Stimulated activated CD4-positive, alpha-beta T cell treated with anti-CD3 and anti-CD28 coated beads, Interleukin-12 subunit alpha, Interleukin-12 subunit beta, amount 100 ng/mL, for 4 hours (primary cell): ENCODE measurements at regions not wholly inside any gene's neighbourhood (a gene's known extent, or its start where the extent isn't known, plus 50 kb on each side); places are given as distances from the start of the nearest gene placed in this dataset.

Source experiments
- DNase-seq: peaks from one replicate; pipeline ENCODE4 v3.0.0-alpha.2; 2020

- no peak for DNase-seq
Observed at GRCh38 chr20:39888310-39888709, 800.7 kb downstream of the MAFB start.

GRCh38 chr20:39886650-39887190 lies 802.3 kb downstream of the MAFB start:
- no peak for DNase-seq

GRCh38 chr20:39885975-39886649 lies 802.9 kb downstream of the MAFB start:
- DNase-seq, result no peak

- no peak for DNase-seq
Observed at GRCh38 chr20:39882806-39883205, 806.2 kb downstream of the MAFB start.

- DNase-seq, result no peak
Observed at GRCh38 chr20:39880890-39881289, 808.1 kb downstream of the MAFB start.

- no peak for DNase-seq
Observed at GRCh38 chr20:39879296-39879695, 809.7 kb downstream of the MAFB start.

- no peak for DNase-seq
Observed at GRCh38 chr20:39878809-39879208, 810.2 kb downstream of the MAFB start.

- no peak for DNase-seq
Observed at GRCh38 chr20:39878320-39878719, 810.7 kb downstream of the MAFB start.

GRCh38 chr20:39877788-39878187 lies 811.2 kb downstream of the MAFB start:
- no peak for DNase-seq

- no peak for DNase-seq
Observed at GRCh38 chr20:39876976-39877635, 811.9 kb downstream of the MAFB start.

GRCh38 chr20:39875492-39876110 lies 813.4 kb downstream of the MAFB start:
- DNase-seq, result no peak

GRCh38 chr20:39874049-39874893 lies 814.8 kb downstream of the MAFB start:
- no peak for DNase-seq

GRCh38 chr20:39873286-39873685 lies 815.8 kb downstream of the MAFB start:
- no peak for DNase-seq

GRCh38 chr20:39871013-39871412 lies 818.0 kb downstream of the MAFB start:
- no peak for DNase-seq

GRCh38 chr20:39865446-39865845 lies 823.6 kb downstream of the MAFB start:
- DNase-seq, result no peak

GRCh38 chr20:39862470-39862891 lies 826.6 kb downstream of the MAFB start:
- no peak for DNase-seq

GRCh38 chr20:39861381-39861780 lies 827.7 kb downstream of the MAFB start:
- DNase-seq, result no peak

GRCh38 chr20:39857835-39858234 lies 831.2 kb downstream of the MAFB start:
- no peak for DNase-seq

- DNase-seq, result no peak
Observed at GRCh38 chr20:39857187-39857586, 831.8 kb downstream of the MAFB start.

- DNase-seq, result no peak
Observed at GRCh38 chr20:39855799-39856198, 833.2 kb downstream of the MAFB start.

- no peak for DNase-seq
Observed at GRCh38 chr20:39855056-39855455, 834.0 kb downstream of the MAFB start.

- DNase-seq, result no peak
Observed at GRCh38 chr20:39853636-39854035, 835.4 kb downstream of the MAFB start.

GRCh38 chr20:39853050-39853449 lies 836.0 kb downstream of the MAFB start:
- DNase-seq, result no peak
